Smooth muscle cell (in vitro differentiated cells): ENCODE measurements at regions not wholly inside any gene's neighbourhood (a gene's known extent, or its start where the extent isn't known, plus 50 kb on each side); places are given as distances from the start of the nearest gene placed in this dataset.

Experiments used
- DNase-seq: peaks from one replicate; lab custom pipeline; 2025; ENCODE audit not compliant: unreplicated experiment; lab: John Stamatoyannopoulos, UW
- H2AFZ ChIP-seq: fragments of 200-600 bp; sonication (generic); 2 replicates; pipeline ENCODE4 v1.6.0; 2016; ENCODE audit warnings: antibody characterized with exemption, low read depth, mild to moderate bottlenecking
- H3F3A ChIP-seq: fragments of 200-600 bp; sonication (generic); 2 replicates; pipeline ENCODE4 v1.6.0; 2017; ENCODE audit warnings: antibody characterized with exemption, low read depth
- H3K27ac ChIP-seq: fragments of 200-600 bp; sonication (generic); 2 replicates; pipeline ENCODE4 v1.5.1; 2016; ENCODE audit warnings: low read depth, mild to moderate bottlenecking
- H3K27me3 ChIP-seq: fragments of 200-600 bp; sonication (generic); 2 replicates; pipeline ENCODE4 v1.6.1; 2016; ENCODE audit warnings: low read depth, mild to moderate bottlenecking
- H3K36me3 ChIP-seq: fragments of 200-600 bp; sonication (generic); 2 replicates; pipeline ENCODE4 v1.5.1; 2016; ENCODE audit warnings: low read depth
- H3K4me1 ChIP-seq: fragments of 200-600 bp; sonication (generic); 2 replicates; pipeline ENCODE4 v1.5.1; 2016; ENCODE audit warnings: low read depth
- H3K4me2 ChIP-seq: fragments of 200-600 bp; sonication (generic); 2 replicates; pipeline ENCODE4 v1.6.0; 2016; ENCODE audit warnings: mild to moderate bottlenecking
- H3K4me3 ChIP-seq: fragments of 200-600 bp; sonication (generic); 2 replicates; pipeline ENCODE4 v1.5.1; 2016; ENCODE audit warnings: mild to moderate bottlenecking
- H3K79me2 ChIP-seq: fragments of 200-600 bp; sonication (generic); 2 replicates; pipeline ENCODE4 v1.6.0; 2016; ENCODE audit warnings: low read depth, mild to moderate bottlenecking
- H3K9ac ChIP-seq: fragments of 200-600 bp; sonication (generic); 2 replicates; pipeline ENCODE4 v1.6.0; 2016; ENCODE audit warnings: low read depth
- H3K9me3 ChIP-seq: fragments of 200-600 bp; sonication (generic); replicated peaks from 2 replicates; pipeline ENCODE4 v1.5.1; 2016; ENCODE audit warnings: low read depth
- H4K20me1 ChIP-seq: fragments of 200-600 bp; sonication (generic); 2 replicates; pipeline ENCODE4 v1.6.0; 2016; ENCODE audit warnings: low read depth
- WGBS: methylation state at CpG from one replicate; pipeline ENCODE4 v1.1.7; 2016; ENCODE audit warnings: low lambda C conversion rate; 5-methylcytosine and 5-hydroxymethylcytosine counted together
- TF ChIP-seq, protein P1 (sequence below): fragments of 200-600 bp; sonication (generic); IDR thresholded peaks from 2 replicates; pipeline ENCODE4 v1.5.1; 2017; ENCODE audit warnings: borderline replicate concordance, mild to moderate bottlenecking, antibody characterized with exemption; ENCODE audit not compliant: insufficient read depth, poor library complexity, severe bottlenecking

DNA sequence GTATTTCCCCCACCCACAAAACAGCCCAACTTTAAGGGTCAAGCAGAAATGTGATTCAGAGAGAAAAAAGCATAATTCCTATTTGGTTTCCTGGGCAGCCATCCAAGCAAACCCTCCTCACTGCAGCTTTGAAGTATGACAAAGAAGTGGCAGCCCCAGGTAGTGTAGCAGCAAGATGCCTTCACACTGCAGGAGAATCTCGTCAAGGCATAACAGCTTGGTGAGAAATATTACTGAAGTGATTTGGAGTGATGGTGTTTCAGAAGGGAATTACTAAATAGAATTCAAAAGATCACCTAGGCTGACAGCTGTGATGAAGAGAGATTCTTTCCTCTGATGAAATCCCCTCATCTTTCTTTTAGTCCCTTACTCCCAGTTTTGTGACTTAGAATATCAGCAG, 173.9 kb downstream of the PYDC2 start:
- 87% methylated on average over 1 of the region's 1 CpG for whole genome bisulfite sequencing
- Histone ChIP-seq H3K27me3 (no peaks in the 10 kb centered on the region), H3K27ac (no peak overlapping the region), H4K20me1 (no peaks in the 10 kb centered on the region), H3K9ac (no peak overlapping the region), H3K4me1 (no peaks in the 10 kb centered on the region), H3K4me3 (no peak overlapping the region), H3F3A (no peaks in the 10 kb centered on the region), H3K4me2 (no peak overlapping the region), H3K9me3 (no peaks in the 10 kb centered on the region), H3K36me3 (no peaks in the 10 kb centered on the region), H3K79me2 (no peaks in the 10 kb centered on the region), H2AFZ (no peak overlapping the region)
- TF ChIP-seq, protein P1, sequence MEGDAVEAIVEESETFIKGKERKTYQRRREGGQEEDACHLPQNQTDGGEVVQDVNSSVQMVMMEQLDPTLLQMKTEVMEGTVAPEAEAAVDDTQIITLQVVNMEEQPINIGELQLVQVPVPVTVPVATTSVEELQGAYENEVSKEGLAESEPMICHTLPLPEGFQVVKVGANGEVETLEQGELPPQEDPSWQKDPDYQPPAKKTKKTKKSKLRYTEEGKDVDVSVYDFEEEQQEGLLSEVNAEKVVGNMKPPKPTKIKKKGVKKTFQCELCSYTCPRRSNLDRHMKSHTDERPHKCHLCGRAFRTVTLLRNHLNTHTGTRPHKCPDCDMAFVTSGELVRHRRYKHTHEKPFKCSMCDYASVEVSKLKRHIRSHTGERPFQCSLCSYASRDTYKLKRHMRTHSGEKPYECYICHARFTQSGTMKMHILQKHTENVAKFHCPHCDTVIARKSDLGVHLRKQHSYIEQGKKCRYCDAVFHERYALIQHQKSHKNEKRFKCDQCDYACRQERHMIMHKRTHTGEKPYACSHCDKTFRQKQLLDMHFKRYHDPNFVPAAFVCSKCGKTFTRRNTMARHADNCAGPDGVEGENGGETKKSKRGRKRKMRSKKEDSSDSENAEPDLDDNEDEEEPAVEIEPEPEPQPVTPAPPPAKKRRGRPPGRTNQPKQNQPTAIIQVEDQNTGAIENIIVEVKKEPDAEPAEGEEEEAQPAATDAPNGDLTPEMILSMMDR: no peak
- DNase-seq: no peak

DNA sequence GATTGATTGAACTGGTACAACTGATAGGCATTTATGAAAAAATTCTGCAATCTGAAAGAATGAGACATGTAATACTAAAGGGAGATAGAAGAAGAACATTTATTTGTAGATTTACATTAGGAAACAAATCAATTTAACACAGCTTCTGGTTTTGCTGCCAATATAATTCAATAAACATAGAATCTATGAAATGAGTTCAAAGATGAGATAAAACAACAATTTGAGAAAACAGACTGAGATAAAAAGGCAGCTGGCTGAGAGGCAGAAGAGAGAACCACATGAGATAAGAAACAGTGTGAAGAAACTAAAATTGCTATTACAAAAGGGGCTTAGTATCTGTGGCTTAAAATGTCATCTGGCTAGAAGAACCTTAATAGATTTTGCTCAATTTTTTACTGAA, 176.6 kb downstream of the PYDC2 start:
- Histone ChIP-seq H3K27me3 (no peaks in the 10 kb centered on the region), H3F3A (no peaks in the 10 kb centered on the region), H3K27ac (no peak overlapping the region), H4K20me1 (no peaks in the 10 kb centered on the region), H3K9me3 (no peaks in the 10 kb centered on the region), H3K9ac (no peak overlapping the region), H3K79me2 (no peaks in the 10 kb centered on the region), H3K4me1 (no peaks in the 10 kb centered on the region), H3K4me3 (no peak overlapping the region), H2AFZ (no peak overlapping the region), H3K36me3 (no peaks in the 10 kb centered on the region), H3K4me2 (no peak overlapping the region)
- DNase-seq: no peak
- TF ChIP-seq, protein P1: no peak

DNA sequence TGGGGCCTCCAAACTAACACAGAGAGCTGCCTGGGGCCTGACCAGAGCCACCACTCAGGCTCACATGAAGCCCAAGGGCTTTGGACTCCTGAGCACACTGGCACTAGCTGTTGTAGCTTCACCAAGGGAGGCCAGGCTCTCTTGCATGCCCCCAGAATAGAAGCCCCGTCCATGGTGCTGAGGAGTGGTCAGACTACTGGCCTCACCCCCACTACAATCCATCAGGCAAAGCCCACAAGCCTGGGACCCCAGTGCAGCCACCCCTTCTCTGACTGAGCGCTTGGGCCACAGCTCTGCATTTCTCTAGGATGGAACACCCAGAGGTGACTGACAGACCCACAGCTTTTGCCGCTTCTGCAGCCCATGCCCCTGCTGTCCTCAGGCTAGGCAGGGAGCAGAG, 180.8 kb downstream of the PYDC2 start:
- Histone ChIP-seq H3K4me1 (no peaks in the 10 kb centered on the region), H2AFZ (no peak overlapping the region), H3K4me2 (no peak overlapping the region), H3K4me3 (no peak overlapping the region), H3K79me2 (no peaks in the 10 kb centered on the region), H3K9ac (no peak overlapping the region), H3K9me3 (no peaks in the 10 kb centered on the region), H3F3A (no peaks in the 10 kb centered on the region), H4K20me1 (no peaks in the 10 kb centered on the region), H3K36me3 (no peaks in the 10 kb centered on the region), H3K27me3 (no peaks in the 10 kb centered on the region), H3K27ac (no peak overlapping the region)
- 92% methylated on average over 3 of the region's 3 CpGs for WGBS
- DNase-seq: no peak
- TF ChIP-seq, protein P1: no peak

GRCh38 chr3:191644291-191644690, 183.3 kb downstream of the PYDC2 start:
- H3K4me2 ChIP-seq: no peak overlapping the region
- 100% methylated on average over 2 of the region's 2 CpGs for WGBS
- H3K4me1 ChIP-seq: no peaks in the 10 kb centered on the region
- no peaks in the 10 kb centered on the region for H3K36me3 ChIP-seq
- H3K9ac ChIP-seq: no peak overlapping the region
- H3F3A ChIP-seq: no peaks in the 10 kb centered on the region
- no peaks in the 10 kb centered on the region for H3K9me3 ChIP-seq
- TF ChIP-seq, protein P1: no peak
- H2AFZ ChIP-seq: no peak overlapping the region
- H3K79me2 ChIP-seq: no peaks in the 10 kb centered on the region
- DNase-seq: no peak
- H3K27me3 ChIP-seq: no peaks in the 10 kb centered on the region
- H3K4me3 ChIP-seq: no peak overlapping the region
- H3K27ac ChIP-seq: no peak overlapping the region
- H4K20me1 ChIP-seq: no peaks in the 10 kb centered on the region
